ENCODE measurements at regions not wholly inside any gene's neighbourhood (a gene's known extent, or its start where the extent isn't known, plus 50 kb on each side); places are given as distances from the start of the nearest gene placed in this dataset.

- Histone ChIP-seq H3K9me3 (peaks cover 5 to 7% of the 10 kb centered on the region in 2 donors), H3K27ac (no peak overlapping the region), H3K4me1 (peaks cover 0 to under 1% (median 0%) of the 10 kb centered on the region in 4 donors), H3K27me3 (peaks cover 3% of the 10 kb centered on the region), H3K36me3 (no peaks in the 10 kb centered on the region), H3K4me3 (no peak overlapping the region)
- intact Hi-C loops (cut with DNase I; ENCODE audit: low total_unique reads) (no loop called here), in situ Hi-C loops (cut with MboI; ENCODE audit: low pct_ligation_motif_present in 1 of 4, low pct_unique_long_range_greater_than_20kb in 1 of 4, low sequenced_read_pairs in 3 of 4) (loop anchor here (25.0 kb wide), 6 partner anchors 260 to 810 kb away; partner anchors contain the start of gene PRDM1 (in 1 of the 4))
- TF ChIP-seq, protein P1, sequence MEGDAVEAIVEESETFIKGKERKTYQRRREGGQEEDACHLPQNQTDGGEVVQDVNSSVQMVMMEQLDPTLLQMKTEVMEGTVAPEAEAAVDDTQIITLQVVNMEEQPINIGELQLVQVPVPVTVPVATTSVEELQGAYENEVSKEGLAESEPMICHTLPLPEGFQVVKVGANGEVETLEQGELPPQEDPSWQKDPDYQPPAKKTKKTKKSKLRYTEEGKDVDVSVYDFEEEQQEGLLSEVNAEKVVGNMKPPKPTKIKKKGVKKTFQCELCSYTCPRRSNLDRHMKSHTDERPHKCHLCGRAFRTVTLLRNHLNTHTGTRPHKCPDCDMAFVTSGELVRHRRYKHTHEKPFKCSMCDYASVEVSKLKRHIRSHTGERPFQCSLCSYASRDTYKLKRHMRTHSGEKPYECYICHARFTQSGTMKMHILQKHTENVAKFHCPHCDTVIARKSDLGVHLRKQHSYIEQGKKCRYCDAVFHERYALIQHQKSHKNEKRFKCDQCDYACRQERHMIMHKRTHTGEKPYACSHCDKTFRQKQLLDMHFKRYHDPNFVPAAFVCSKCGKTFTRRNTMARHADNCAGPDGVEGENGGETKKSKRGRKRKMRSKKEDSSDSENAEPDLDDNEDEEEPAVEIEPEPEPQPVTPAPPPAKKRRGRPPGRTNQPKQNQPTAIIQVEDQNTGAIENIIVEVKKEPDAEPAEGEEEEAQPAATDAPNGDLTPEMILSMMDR (IDR thresholded peaks at IDR 0.05), result no peak
- TF ChIP-seq EP300 (IDR thresholded peaks at IDR 0.05; ENCODE audit: low read depth), result no peak
- no peak for TF ChIP-seq POLR2AphosphoS5 (IDR thresholded peaks at IDR 0.05)
- TF ChIP-seq POLR2A (IDR thresholded peaks at IDR 0.05), result no peak
- DNase-seq, result no peak
These were observed 74.1 kb upstream of the PREP start for GRCh38 chr6:105476978-105477377.

DNA sequence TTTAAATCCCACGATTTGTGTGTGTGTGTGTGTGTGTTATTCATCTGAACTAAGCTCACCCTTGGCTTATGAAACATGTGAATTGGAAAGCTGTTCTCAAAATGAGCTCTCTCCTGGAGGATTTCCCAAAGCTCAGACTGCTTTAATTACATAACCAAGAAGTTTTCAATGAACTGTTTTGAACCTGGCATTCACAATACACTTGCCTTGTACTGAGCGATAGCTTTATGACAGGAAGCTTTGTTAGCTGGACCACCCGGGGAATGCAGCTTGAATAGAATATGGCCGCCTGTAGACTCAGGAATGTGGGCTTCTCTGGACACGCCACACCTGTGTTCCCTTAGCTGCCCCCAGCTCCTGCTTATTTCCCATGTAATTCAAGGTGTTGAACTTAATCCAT, 71.4 kb upstream of the PREP start:
- WGBS, 2 donors (ENCODE audit: low coverage in 1 of 2), result 68% methylated on average over 5 of the region's 5 CpGs; no CpG with 5 or more reads in 1 of the 2 donors
- TF ChIP-seq, protein P1 (IDR thresholded peaks at IDR 0.05), result no peak
- TF ChIP-seq POLR2AphosphoS5 (IDR thresholded peaks at IDR 0.05) (no peak), POLR2A (IDR thresholded peaks at IDR 0.05) (no peak), EP300 (IDR thresholded peaks at IDR 0.05; ENCODE audit: low read depth) (no peak)
- no peak overlapping the region for H3K27ac ChIP-seq

GRCh38 chr6:105469946-105470345, 67.1 kb upstream of the PREP start:
- Histone ChIP-seq H3K27ac (no peak overlapping the region), H3K9me3 (peaks cover 6 to 8% of the 10 kb centered on the region in 2 donors), H3K27me3 (peaks cover 3% of the 10 kb centered on the region), H3K36me3 (no peaks in the 10 kb centered on the region), H3K4me1 (no peaks in the 10 kb centered on the region), H3K4me3 (no peak overlapping the region)
- DNase-seq, result no peak
- intact Hi-C loops (cut with DNase I; ENCODE audit: low total_unique reads) (no loop called here), in situ Hi-C loops (cut with MboI; ENCODE audit: low pct_ligation_motif_present in 1 of 4, low pct_unique_long_range_greater_than_20kb in 1 of 4, low sequenced_read_pairs in 3 of 4) (no loop called here)
- 53 to 60% methylated on average over 2 of the region's 2 CpGs for WGBS, 2 donors (ENCODE audit: low coverage in 1 of 2)
- TF ChIP-seq POLR2AphosphoS5 (IDR thresholded peaks at IDR 0.05) (no peak), EP300 (IDR thresholded peaks at IDR 0.05; ENCODE audit: low read depth) (no peak), POLR2A (IDR thresholded peaks at IDR 0.05) (no peak)
- TF ChIP-seq, protein P1 (IDR thresholded peaks at IDR 0.05), result no peak

More for the DNA sequence above, 71.4 kb upstream of the PREP start:
- DNase-seq, result no peak
- H3K9me3 ChIP-seq, result peaks cover 5 to 7% of the 10 kb centered on the region in 2 donors
- intact Hi-C loops (cut with DNase I; ENCODE audit: low total_unique reads), result no loop called here
- no peaks in the 10 kb centered on the region for H3K36me3 ChIP-seq
- peaks cover 3% of the 10 kb centered on the region for H3K27me3 ChIP-seq
- in situ Hi-C loops (cut with MboI; ENCODE audit: low pct_ligation_motif_present in 1 of 4, low pct_unique_long_range_greater_than_20kb in 1 of 4, low sequenced_read_pairs in 3 of 4), result no loop called here
- H3K4me1 ChIP-seq, result no peaks in the 10 kb centered on the region
- no peak overlapping the region for H3K4me3 ChIP-seq

- Histone ChIP-seq H3K9me3 (peaks cover 6 to 8% of the 10 kb centered on the region in 2 donors), H3K36me3 (no peaks in the 10 kb centered on the region), H3K4me1 (no peaks in the 10 kb centered on the region), H3K27ac (no peak overlapping the region), H3K27me3 (peaks cover 3% of the 10 kb centered on the region), H3K4me3 (no peak overlapping the region)
- WGBS, 2 donors (ENCODE audit: low coverage in 1 of 2), result 63% methylated on average over 3 to 4 of the region's 4 CpGs
- intact Hi-C loops (cut with DNase I; ENCODE audit: low total_unique reads), result no loop called here
- no peak for DNase-seq
- no peak for TF ChIP-seq EP300 (IDR thresholded peaks at IDR 0.05; ENCODE audit: low read depth)
- TF ChIP-seq, protein P1 (IDR thresholded peaks at IDR 0.05), result no peak
- TF ChIP-seq POLR2AphosphoS5 (IDR thresholded peaks at IDR 0.05), result no peak
- no peak for TF ChIP-seq POLR2A (IDR thresholded peaks at IDR 0.05)
- in situ Hi-C loops (cut with MboI; ENCODE audit: low pct_ligation_motif_present in 1 of 4, low pct_unique_long_range_greater_than_20kb in 1 of 4, low sequenced_read_pairs in 3 of 4), result no loop called here
These were observed 66.0 kb upstream of the PREP start for GRCh38 chr6:105468850-105469249.

Measured in transverse colon (tissue), 4 donors.